GM19468 (cell line): ENCODE measurements at regions not wholly inside any gene's neighbourhood (a gene's known extent, or its start where the extent isn't known, plus 50 kb on each side); places are given as distances from the start of the nearest gene placed in this dataset.
"Not testable (repeated sequence)": the region's sequence is repeated elsewhere in the genome, so short reads cannot be mapped to it uniquely, and the experiment has no call there.

Experiments
- ATAC-seq: cut with Tn5 transposase; IDR thresholded peaks from one replicate; pipeline ENCODE4 v1.9.1; 2021; ENCODE audit warnings: mild to moderate bottlenecking, moderate library complexity, moderate number of reproducible peaks; ENCODE audit not compliant: unreplicated experiment; ENCODE audit errors: extremely low read depth

DNA sequence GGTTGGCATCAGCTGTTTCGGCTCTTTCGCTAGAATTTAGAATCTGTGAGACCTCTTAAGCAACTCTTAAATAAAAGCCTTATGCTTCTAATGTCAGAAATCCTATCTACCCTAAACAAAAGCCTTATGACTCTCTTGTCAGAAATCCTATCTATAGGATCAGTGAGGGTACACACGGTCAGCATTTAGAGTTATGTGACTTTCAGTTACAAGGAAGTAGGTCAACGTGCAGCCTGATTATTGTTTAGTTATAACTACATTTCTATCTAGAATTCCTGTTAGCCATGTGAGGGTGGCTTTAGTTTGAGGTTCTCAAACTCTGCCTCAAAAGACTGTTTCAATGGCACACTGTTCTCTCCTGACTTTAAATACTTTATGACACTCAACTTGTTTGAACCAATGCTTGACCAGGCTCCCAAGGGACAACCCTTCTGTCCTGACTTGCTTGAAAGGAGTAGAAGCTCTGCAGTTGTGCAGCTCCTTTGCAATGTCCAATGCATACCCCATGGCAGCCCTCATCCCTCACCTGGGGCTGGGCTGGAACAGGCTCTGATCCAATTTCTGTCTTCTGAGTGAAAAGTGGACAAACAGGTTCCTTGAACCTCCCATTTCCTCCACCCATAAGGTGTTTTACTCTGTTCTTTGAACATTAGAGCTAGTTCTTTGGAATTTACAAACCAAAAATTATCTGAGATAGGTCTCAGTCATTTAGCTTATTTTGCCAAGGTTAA, 251.6 kb upstream of the PIK3R1 start:
- ATAC-seq, result no peak

- ATAC-seq, result no peak
Measured at GRCh38 chr5:67960939-67961338, 254.6 kb upstream of the PIK3R1 start.

DNA sequence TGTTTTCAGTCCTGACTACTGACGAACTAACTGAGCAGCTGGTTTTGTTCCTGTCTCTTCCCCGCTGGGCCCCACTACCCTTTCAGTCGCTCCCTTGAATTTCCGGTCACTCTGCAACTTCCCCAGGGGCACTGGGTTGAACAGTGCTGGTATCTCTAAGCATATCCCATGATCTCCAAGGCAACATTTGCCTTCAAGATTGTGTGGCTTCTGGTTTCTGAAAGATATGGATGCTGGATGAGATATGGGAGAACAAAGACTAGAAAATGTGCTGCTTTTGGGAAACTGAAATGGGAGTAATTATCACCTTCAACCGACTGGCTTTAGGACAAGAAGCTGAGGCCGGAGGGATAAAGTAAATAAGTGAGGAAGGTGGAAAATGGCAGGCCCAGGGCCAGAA, 258.2 kb upstream of the PIK3R1 start:
- no peak for ATAC-seq

DNA sequence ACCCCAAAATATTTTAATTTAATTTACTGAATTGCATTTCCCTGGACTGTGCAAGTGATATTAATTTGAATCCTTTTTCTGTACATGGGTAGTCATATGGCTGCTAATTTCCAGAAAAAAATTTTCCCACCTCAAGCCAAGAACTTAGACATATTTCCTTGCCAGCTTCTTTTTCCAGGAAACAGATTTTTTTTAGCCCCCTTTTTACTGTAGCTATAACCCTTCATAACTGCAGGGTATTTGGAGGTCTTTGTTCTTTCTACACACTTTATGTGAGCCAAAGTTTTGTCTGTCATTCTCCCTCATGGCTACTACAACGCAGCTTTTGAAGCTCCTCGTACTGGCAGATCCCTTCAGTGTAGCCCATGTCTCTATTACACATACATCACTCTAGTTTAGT, 261.2 kb upstream of the PIK3R1 start:
- no peak for ATAC-seq

DNA sequence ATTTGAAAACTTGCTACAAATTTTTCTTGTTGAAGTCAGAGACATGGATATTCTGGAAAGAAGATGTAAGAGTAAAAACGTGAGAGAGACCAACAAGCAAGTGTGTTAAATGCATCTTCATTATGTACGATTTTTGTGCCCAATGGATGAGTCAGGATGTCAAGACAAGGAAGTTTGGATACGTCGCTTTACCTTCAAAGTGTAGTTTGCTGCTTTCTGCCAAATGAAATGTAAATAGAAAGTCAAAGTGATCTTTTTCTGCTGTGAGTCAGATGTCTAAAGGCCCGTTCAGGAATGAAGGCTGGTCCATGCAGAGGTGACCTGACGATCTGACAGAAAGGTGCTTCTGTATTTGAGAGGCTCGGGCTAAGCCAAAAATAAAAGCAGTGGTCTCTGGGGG, 273.1 kb upstream of the PIK3R1 start:
- ATAC-seq, result no peak

- ATAC-seq, result no peak
Measured at GRCh38 chr5:67941614-67942401, 273.7 kb upstream of the PIK3R1 start.

GRCh38 chr5:67935908-67936566, 279.5 kb upstream of the PIK3R1 start:
- no peak for ATAC-seq

- no peak for ATAC-seq
Measured at GRCh38 chr5:67934976-67935375, 280.6 kb upstream of the PIK3R1 start.

DNA sequence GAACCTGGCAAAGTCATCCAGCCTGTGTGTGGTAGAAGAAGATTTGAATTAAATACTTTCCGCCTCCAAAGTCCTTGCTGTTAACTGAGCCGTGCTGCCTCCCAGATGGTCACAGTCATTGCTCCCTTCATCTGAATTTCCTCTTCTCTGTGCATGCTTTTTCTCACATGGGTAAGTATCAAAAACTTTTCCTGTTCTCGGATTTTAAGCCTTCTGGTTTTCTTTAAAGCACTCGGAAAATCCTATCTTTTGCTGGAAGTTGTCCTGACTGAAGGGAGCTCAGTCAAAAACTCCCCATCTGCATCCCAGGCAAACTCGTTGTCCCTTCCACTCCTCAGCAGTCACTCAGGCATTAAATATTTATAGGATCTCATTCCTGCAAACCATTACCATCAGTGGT, 290.0 kb upstream of the PIK3R1 start:
- ATAC-seq, result no peak

DNA sequence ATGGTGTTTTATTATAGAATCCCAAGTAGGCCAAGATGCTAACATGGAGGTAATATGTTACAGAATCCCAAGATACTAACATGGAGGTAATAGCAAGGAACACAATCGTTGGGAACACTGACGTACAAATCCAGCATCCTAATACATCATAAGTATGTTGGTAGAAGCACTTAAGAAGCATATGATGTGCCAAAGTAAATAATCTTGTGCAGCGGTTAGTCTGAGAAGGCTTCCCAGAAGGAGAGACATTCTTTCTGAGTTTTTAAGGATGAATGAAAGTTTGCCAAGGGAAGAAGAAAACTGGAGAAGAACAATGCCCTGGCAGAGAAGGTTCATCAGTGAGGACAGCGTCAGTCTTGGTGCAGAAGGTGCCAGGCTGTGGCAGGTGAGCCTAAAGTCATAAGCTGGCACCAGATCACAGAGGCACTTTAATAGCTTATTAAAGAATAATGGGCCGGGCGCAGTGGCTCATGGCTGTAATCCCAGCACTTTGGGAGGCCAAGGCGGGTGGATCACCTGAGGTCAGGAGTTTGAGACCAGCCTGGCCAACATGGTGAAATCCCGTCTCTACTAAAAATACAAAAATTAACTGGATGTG, 294.5 kb upstream of the PIK3R1 start:
- no peak for ATAC-seq

- ATAC-seq, result not testable (repeated sequence)
Measured at GRCh38 chr5:67919532-67919931, 296.0 kb upstream of the PIK3R1 start.

- no peak for ATAC-seq
Measured at GRCh38 chr5:67917561-67917960, 298.0 kb upstream of the PIK3R1 start.

GRCh38 chr5:67910546-67910945, 305.0 kb upstream of the PIK3R1 start:
- ATAC-seq, result no peak

GRCh38 chr5:67908126-67908765, 307.3 kb upstream of the PIK3R1 start:
- no peak for ATAC-seq

GRCh38 chr5:67904366-67904765, 311.2 kb upstream of the PIK3R1 start:
- ATAC-seq, result no peak

GRCh38 chr5:67903656-67904055, 311.9 kb upstream of the PIK3R1 start:
- ATAC-seq, result no peak

- ATAC-seq, result no peak
Measured at GRCh38 chr5:67903121-67903520, 312.4 kb upstream of the PIK3R1 start.

GRCh38 chr5:67902497-67902830, 313.1 kb upstream of the PIK3R1 start:
- ATAC-seq, result no peak

- ATAC-seq, result no peak
Measured at GRCh38 chr5:67901814-67902496, 313.6 kb upstream of the PIK3R1 start.

GRCh38 chr5:67900514-67900913, 315.0 kb upstream of the PIK3R1 start:
- no peak for ATAC-seq
